HG03108 (cell line): ENCODE measurements at regions not wholly inside any gene's neighbourhood (a gene's known extent, or its start where the extent isn't known, plus 50 kb on each side); places are given as distances from the start of the nearest gene placed in this dataset.
A peak's percentile ranks its signal among the peaks of the same experiment; 100 is the strongest.

Experiments used
- ATAC-seq: cut with Tn5 transposase; IDR thresholded peaks from one replicate; pipeline ENCODE4 v1.9.1; 2021; ENCODE audit warnings: moderate library complexity; ENCODE audit not compliant: unreplicated experiment

- no peak for ATAC-seq
Observed at GRCh38 chr5:82384034-82384750, 106.0 kb upstream of the RPS23 start.

DNA sequence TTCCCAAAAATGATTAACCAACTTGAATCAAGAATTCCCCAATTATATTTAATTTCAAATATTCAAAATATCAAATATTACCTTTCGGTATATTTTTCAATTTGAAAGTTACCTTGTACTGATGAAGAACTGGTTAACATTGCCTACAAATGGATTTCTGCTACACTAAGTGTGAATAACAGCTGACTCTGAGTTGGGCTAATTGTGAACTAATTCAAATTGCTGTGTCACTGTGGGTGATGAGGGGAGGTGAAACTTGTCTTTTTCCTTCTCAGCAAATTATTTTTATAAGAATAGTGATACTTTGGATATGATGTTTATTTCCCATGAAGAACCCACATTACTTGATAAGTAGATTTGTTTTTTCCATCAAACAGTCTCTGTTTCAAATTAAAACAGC, 103.4 kb upstream of the RPS23 start:
- no peak for ATAC-seq

DNA sequence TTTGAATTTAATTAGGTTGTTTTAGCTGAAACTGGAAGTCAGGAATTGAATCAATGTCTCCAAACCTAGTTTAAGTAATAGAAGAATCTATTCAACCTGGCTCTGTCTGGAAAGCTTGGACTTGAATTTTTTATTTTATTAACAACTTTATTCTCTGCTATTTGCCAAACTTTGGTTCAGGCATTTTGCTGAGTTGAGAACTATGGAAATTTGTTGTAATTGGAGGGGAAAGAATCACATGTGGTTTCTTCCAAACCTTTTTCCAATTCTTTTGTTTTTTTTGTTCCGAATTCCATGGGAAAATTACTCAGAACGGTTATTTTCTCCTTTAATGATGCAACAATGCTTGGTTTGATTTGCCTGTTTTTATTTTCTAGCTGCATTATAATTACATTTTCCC, 98.2 kb upstream of the RPS23 start:
- no peak for ATAC-seq

GRCh38 chr5:82375488-82376244, 97.5 kb upstream of the RPS23 start:
- no peak for ATAC-seq

DNA sequence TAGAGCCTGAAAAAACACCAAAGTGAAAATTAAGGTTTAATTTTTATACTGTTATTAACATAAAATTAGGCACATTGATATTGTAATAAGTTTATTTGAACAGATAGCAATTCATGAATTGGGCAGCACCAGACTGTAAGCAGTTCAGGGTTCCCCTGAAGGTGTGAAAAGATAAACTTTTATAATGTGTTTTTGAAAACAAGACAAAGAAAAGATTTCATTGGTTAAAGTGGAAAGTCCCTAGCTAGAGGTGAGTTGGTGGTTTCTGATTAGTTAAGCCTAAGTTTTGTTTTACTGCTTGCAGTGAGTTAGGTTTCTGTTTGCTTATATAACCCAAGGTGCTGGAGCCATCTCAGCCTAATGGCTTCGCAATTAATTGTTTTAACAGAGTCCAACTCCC, 96.5 kb upstream of the RPS23 start:
- no peak for ATAC-seq

DNA sequence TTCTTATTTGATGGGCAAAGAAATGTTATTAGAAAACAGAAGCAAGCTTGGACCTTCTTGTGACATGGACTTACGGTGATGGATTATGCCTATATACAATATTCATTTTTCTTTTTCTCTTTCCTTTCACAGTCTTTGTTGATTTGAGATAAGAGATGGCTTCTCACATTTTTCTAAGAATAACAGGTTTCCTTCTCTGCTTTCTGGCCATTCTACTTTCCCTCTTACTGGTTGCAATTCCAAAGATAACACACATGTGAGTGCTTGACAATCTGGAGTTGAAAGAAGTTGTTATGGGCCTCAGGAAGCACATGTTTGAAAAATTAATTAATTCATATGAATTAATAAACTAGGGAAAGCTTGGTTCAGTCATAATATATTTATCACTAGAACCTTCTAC, 89.8 kb upstream of the RPS23 start:
- ATAC-seq, result no peak

GRCh38 chr5:82365744-82366228, 87.6 kb upstream of the RPS23 start:
- no peak for ATAC-seq

GRCh38 chr5:82365026-82365425, 86.9 kb upstream of the RPS23 start:
- ATAC-seq, result no peak

DNA sequence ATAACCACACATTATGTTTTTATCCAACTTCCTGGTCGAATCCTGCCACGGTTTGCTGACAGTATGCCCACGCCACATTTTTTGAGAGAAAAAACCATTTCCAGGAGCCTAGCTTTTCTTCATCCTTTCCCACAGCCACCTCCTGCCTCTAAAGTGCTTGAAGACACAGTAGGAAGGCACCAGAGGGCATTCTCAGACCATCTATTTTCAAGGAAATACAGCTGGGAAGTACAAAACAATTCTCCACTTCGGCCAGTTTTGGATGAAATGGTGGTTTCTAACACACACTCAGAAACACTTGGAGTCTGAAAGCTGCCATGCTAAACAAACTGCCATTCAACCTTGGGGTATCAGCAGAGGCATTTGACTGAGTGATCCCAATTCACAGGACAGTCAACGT, 86.3 kb upstream of the RPS23 start:
- no peak for ATAC-seq

DNA sequence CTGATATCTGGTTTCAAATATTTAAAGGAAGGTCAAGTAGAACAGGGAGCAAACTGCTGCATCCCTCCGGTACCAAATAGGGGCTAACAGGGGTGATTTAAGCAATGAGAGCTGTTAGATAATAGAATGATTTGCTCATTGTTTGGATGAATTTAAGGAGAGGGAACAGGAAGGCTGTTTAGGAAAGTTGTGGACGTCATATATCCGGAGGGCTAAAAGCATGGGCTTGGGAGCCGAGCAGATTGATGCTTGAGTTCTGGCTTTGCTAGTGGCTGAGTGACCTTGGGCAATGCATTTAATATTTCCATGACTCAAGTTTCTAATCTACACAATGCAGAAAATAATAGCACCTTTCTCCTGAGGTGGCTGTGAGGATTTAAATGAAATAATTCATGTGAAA, 85.4 kb upstream of the RPS23 start:
- no peak for ATAC-seq

DNA sequence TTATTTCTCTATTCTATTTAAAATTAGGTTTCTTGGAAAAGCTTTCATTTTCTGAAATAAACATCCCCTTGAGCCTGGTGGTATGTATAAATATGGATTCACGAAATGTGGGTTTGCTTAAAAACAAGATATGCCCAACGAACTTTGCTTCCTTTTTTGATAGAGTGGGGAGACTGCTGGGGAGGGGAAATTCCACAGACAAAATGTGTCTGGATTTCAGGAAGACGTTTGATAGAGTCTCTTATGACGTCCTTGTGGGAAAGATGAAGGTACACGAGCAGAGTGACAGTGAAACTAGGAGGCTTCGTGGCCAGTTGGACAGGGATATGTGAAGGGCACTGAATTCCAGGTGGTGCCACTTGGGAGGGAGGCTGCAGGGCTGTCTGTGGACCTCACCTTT, 84.5 kb upstream of the RPS23 start:
- ATAC-seq, result no peak

DNA sequence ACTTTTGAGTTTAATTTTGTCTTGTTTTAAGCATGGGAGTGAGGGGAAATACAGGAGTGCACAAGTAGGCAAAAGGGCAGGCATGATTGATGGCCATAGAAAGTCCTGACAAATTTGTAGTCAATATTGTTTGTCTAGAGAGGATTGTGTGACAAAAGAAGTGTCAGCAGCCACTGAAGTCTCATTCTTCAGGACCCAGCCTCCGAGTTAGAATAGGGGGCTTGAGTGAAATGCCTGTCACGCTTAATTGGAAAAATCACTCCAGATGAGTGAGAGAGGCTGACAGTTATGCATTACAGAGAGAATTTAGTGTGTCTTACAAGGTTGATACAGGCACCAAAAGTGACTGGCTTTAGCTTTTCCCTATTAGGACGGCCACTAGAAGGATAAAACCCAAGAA, 81.9 kb upstream of the RPS23 start:
- no peak for ATAC-seq

DNA sequence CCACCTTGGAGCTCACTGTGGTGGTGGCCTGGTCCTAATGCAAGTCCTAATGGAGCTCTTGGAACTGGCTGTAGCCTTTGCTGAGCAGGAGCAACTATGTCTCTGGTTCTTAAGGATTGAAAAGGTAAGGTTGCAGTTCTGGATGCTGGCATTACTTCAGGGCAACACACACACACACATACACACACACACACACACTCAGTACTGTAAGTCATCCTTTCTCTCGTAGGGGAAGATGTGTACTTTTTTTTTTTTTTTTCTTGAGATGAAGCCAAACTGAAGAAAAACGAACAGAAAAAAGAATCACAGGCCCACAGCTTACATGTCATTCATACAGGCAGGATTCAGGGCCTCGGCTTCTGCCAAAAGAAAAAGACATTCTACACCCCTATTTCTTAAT, 81.1 kb upstream of the RPS23 start:
- ATAC-seq, result no peak

GRCh38 chr5:82358457-82358856, 80.3 kb upstream of the RPS23 start:
- ATAC-seq, result no peak

DNA sequence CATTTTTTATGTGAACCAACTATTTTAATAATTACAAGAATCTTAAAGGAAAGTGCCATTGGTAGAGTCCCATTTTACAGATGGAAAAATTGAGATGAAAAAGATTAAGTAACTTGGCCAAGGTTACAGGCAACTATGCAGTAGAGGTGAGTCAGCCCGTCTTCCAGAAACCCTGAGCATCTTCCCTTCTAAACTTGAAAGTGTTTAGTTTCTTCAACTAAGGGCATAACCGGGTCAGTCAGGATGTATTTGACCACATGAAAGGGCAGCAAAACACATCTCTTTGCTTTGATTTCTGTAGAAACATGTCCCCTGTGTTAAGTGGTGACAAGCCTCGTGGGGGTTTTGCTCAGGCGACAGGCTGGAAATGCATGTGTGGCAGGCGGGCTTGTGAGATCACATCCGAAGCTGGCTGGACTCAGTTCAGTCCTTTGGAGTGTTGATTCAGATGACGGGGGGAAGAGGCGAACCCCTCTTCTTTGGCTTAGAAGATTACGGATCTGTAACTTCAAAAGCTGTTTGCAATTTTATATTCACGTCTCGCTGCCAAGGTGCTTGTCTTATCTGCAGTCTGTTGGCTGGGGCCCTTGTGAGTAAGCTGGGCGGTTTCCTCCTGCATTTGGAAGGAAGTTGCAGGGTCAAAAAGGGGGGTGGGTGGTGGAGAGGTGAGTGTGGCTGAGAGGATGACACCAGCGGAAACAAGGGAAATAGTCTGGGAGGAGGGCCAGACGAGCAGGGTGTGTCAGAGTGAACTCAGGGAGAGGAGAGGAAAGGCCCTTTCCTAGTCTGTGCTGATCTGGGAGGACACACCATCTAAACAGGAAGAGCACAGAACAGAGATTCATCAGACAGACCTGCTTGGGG, 78.9 kb upstream of the RPS23 start:
- peak; percentile 42 for ATAC-seq

DNA sequence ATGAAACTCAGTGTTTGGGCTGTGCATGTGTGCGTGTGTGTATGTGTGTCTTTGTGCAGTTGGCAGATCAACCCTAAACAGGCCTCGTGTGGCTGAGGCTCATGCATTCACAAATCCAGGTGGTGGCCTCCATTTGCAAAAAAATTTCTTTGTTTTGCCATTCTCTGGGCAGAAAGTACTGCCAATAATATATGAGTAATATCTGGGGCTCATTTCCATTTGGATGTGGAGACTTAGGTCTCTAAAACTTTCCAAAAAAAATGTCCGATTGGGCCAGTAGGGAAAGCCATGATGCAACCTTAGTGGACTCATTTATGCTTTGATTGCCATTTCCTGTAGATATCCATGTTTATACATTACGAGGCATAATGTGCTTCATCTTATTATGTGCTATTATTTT, 77.9 kb upstream of the RPS23 start:
- ATAC-seq, result no peak

DNA sequence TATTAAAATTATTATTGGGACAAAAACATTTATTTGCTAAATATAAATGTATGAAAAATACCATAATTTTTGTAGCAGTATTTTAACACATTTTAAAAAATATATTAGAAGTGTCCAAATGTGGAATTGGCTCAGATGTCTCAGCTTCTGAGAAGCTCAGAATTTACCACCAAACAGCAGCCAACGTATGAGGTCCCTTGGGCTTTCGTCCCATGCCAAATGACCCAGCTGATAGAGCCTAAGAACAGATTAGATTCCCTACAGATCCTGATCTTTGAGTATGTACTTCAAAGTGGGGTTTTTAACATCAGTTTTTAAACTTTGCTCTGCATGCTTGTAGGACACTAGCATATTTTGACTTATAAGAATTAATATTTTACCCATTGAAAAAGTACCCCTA, 77.3 kb upstream of the RPS23 start:
- ATAC-seq, result no peak

- no peak for ATAC-seq
Observed at GRCh38 chr5:82355053-82355452, 76.9 kb upstream of the RPS23 start.

- no peak for ATAC-seq
Observed at GRCh38 chr5:82354543-82354942, 76.4 kb upstream of the RPS23 start.

GRCh38 chr5:82353522-82353921, 75.4 kb upstream of the RPS23 start:
- ATAC-seq, result no peak

- no peak for ATAC-seq
Observed at GRCh38 chr5:82352146-82352791, 74.1 kb upstream of the RPS23 start.
